Activated T-cell treated with anti-CD3 and anti-CD28 coated beads, Interleukin-2, amount 50 U/mL, for 72 hours (primary cell): ENCODE measurements at regions not wholly inside any gene's neighbourhood (a gene's known extent, or its start where the extent isn't known, plus 50 kb on each side); places are given as distances from the start of the nearest gene placed in this dataset.

Experiments used
- ATAC-seq, 2 donors: fragments of 150-1000 bp; cut with Tn5 transposase; replicated peaks in 1 of 2; 2 replicates each; pipeline ENCODE4 v1.10.0; 2021; ENCODE audit warnings: moderate library complexity in 2 of 2, mild to moderate bottlenecking in 1 of 2
- DNase-seq, 2 donors: peaks; one replicate each; pipeline ENCODE4 v3.0.0; 2021 to 2022; ENCODE audit warnings: mixed read lengths in 1 of 2
- H3K27ac Mint-ChIP-seq: one replicate; pipeline ENCODE4 v1.8.0; 2022; ENCODE audit warnings: mild to moderate bottlenecking, moderate library complexity, mixed read lengths
- H3K27me3 Mint-ChIP-seq: one replicate; pipeline ENCODE4 v1.8.0; 2022; ENCODE audit warnings: low read depth, mixed read lengths
- H3K36me3 Mint-ChIP-seq, 2 donors: one replicate each; pipeline ENCODE4 v1.8.0; 2022; ENCODE audit warnings: mixed read lengths in 2 of 2, mild to moderate bottlenecking in 1 of 2; ENCODE audit not compliant: insufficient read depth in 2 of 2
- H3K4me1 Mint-ChIP-seq: one replicate; pipeline ENCODE4 v1.8.0; 2022; ENCODE audit warnings: low read depth, mixed read lengths
- H3K4me3 Mint-ChIP-seq, 2 donors: one replicate each; pipeline ENCODE4 v1.8.0; 2022; ENCODE audit warnings: mild to moderate bottlenecking in 2 of 2, mixed read lengths in 2 of 2, moderate library complexity in 2 of 2
- H3K9me3 Mint-ChIP-seq, 2 donors: one replicate each; pipeline ENCODE4 v1.8.0; 2022; ENCODE audit warnings: mixed read lengths in 2 of 2

- H3K9me3 Mint-ChIP-seq, result peaks cover 4 to 6% of the 10 kb centered on the region in 2 donors
- no peak overlapping the region for H3K4me3 Mint-ChIP-seq
- no peaks in the 10 kb centered on the region for H3K36me3 Mint-ChIP-seq
- ATAC-seq, result no peak
- H3K27ac Mint-ChIP-seq, result no peak overlapping the region
- no peak for DNase-seq
- H3K4me1 Mint-ChIP-seq, result no peaks in the 10 kb centered on the region
- no peaks in the 10 kb centered on the region for H3K27me3 Mint-ChIP-seq
Observed at GRCh38 chr14:87323191-87323590, 669.8 kb downstream of the GALC start.

- Mint-ChIP-seq H3K9me3 (peaks cover 4 to 7% of the 10 kb centered on the region in 2 donors), H3K27ac (no peak overlapping the region), H3K27me3 (no peaks in the 10 kb centered on the region), H3K36me3 (no peaks in the 10 kb centered on the region), H3K4me1 (no peaks in the 10 kb centered on the region), H3K4me3 (no peak overlapping the region)
- DNase-seq, result no peak
- no peak for ATAC-seq
Observed at GRCh38 chr14:87321548-87321947, 671.4 kb downstream of the GALC start.

GRCh38 chr14:87312894-87313205, 680.1 kb downstream of the GALC start:
- no peaks in the 10 kb centered on the region for H3K36me3 Mint-ChIP-seq
- DNase-seq (no peak), ATAC-seq (no peak)
- no peak overlapping the region for H3K27ac Mint-ChIP-seq
- H3K27me3 Mint-ChIP-seq, result no peaks in the 10 kb centered on the region
- H3K4me3 Mint-ChIP-seq, result no peak overlapping the region
- H3K4me1 Mint-ChIP-seq, result no peaks in the 10 kb centered on the region
- H3K9me3 Mint-ChIP-seq, result peaks cover 9% of the 10 kb centered on the region in 2 donors

GRCh38 chr14:87312169-87312893, 680.7 kb downstream of the GALC start:
- Mint-ChIP-seq H3K27ac (no peak overlapping the region), H3K4me1 (no peaks in the 10 kb centered on the region), H3K27me3 (no peaks in the 10 kb centered on the region), H3K4me3 (no peak overlapping the region), H3K36me3 (no peaks in the 10 kb centered on the region), H3K9me3 (peaks cover 9% of the 10 kb centered on the region in 2 donors)
- ATAC-seq (no peak), DNase-seq (no peak)

GRCh38 chr14:87309557-87309956, 683.4 kb downstream of the GALC start:
- Mint-ChIP-seq H3K4me3 (no peak overlapping the region), H3K36me3 (no peaks in the 10 kb centered on the region), H3K9me3 (peaks cover 14% of the 10 kb centered on the region in 2 donors), H3K27me3 (no peaks in the 10 kb centered on the region), H3K27ac (no peak overlapping the region), H3K4me1 (no peaks in the 10 kb centered on the region)
- DNase-seq, result no peak
- no peak for ATAC-seq

GRCh38 chr14:87306409-87307168, 686.4 kb downstream of the GALC start:
- ATAC-seq (no peak), DNase-seq (no peak)
- Mint-ChIP-seq H3K27me3 (no peaks in the 10 kb centered on the region), H3K4me1 (no peaks in the 10 kb centered on the region), H3K4me3 (no peak overlapping the region), H3K36me3 (no peaks in the 10 kb centered on the region), H3K27ac (no peak overlapping the region), H3K9me3 (peaks cover 13% of the 10 kb centered on the region in 2 donors)

GRCh38 chr14:87305345-87305744, 687.6 kb downstream of the GALC start:
- DNase-seq, result no peak
- H3K4me1 Mint-ChIP-seq, result no peaks in the 10 kb centered on the region
- no peaks in the 10 kb centered on the region for H3K36me3 Mint-ChIP-seq
- H3K27me3 Mint-ChIP-seq, result no peaks in the 10 kb centered on the region
- H3K4me3 Mint-ChIP-seq, result no peak overlapping the region
- ATAC-seq, result no peak
- H3K27ac Mint-ChIP-seq, result no peak overlapping the region
- H3K9me3 Mint-ChIP-seq, result peaks cover 10 to 11% of the 10 kb centered on the region in 2 donors

- H3K4me1 Mint-ChIP-seq, result no peaks in the 10 kb centered on the region
- ATAC-seq (no peak), DNase-seq (no peak)
- H3K36me3 Mint-ChIP-seq, result no peaks in the 10 kb centered on the region
- H3K27me3 Mint-ChIP-seq, result no peaks in the 10 kb centered on the region
- H3K4me3 Mint-ChIP-seq, result no peak overlapping the region
- no peak overlapping the region for H3K27ac Mint-ChIP-seq
- peaks cover 11% of the 10 kb centered on the region in 2 donors for H3K9me3 Mint-ChIP-seq
Observed at GRCh38 chr14:87304404-87304803, 688.6 kb downstream of the GALC start.

- H3K27ac Mint-ChIP-seq, result no peak overlapping the region
- H3K4me3 Mint-ChIP-seq, result no peak overlapping the region
- ATAC-seq (no peak), DNase-seq (no peak)
- no peaks in the 10 kb centered on the region for H3K4me1 Mint-ChIP-seq
- H3K36me3 Mint-ChIP-seq, result peaks cover 0 to under 1% of the 10 kb centered on the region in 2 donors
- peaks cover 4 to 11% of the 10 kb centered on the region in 2 donors for H3K9me3 Mint-ChIP-seq
- H3K27me3 Mint-ChIP-seq, result no peaks in the 10 kb centered on the region
Observed at GRCh38 chr14:87286826-87287225, 706.2 kb downstream of the GALC start.

- Mint-ChIP-seq H3K9me3 (peaks cover 6 to 10% of the 10 kb centered on the region in 2 donors), H3K27ac (no peak overlapping the region), H3K36me3 (no peaks in the 10 kb centered on the region), H3K27me3 (no peaks in the 10 kb centered on the region), H3K4me3 (no peak overlapping the region), H3K4me1 (no peaks in the 10 kb centered on the region)
- no peak for ATAC-seq
- no peak for DNase-seq
Observed at GRCh38 chr14:87286191-87286590, 706.8 kb downstream of the GALC start.

- DNase-seq (no peak), ATAC-seq (no peak)
- peaks cover 6 to 8% of the 10 kb centered on the region in 2 donors for H3K9me3 Mint-ChIP-seq
- no peak overlapping the region for H3K4me3 Mint-ChIP-seq
- H3K4me1 Mint-ChIP-seq, result no peaks in the 10 kb centered on the region
- no peaks in the 10 kb centered on the region for H3K27me3 Mint-ChIP-seq
- H3K27ac Mint-ChIP-seq, result no peak overlapping the region
- no peaks in the 10 kb centered on the region for H3K36me3 Mint-ChIP-seq
Observed at GRCh38 chr14:87285506-87285905, 707.5 kb downstream of the GALC start.

GRCh38 chr14:87283547-87283946, 709.4 kb downstream of the GALC start:
- no peaks in the 10 kb centered on the region for H3K4me1 Mint-ChIP-seq
- H3K36me3 Mint-ChIP-seq, result no peaks in the 10 kb centered on the region
- no peak overlapping the region for H3K27ac Mint-ChIP-seq
- no peaks in the 10 kb centered on the region for H3K27me3 Mint-ChIP-seq
- no peak overlapping the region for H3K4me3 Mint-ChIP-seq
- ATAC-seq (no peak), DNase-seq (no peak)
- H3K9me3 Mint-ChIP-seq, result peaks cover 3 to 6% of the 10 kb centered on the region in 2 donors

GRCh38 chr14:87282266-87282665, 710.7 kb downstream of the GALC start:
- Mint-ChIP-seq H3K27me3 (no peaks in the 10 kb centered on the region), H3K27ac (no peak overlapping the region), H3K4me3 (no peak overlapping the region), H3K36me3 (no peaks in the 10 kb centered on the region), H3K4me1 (no peaks in the 10 kb centered on the region), H3K9me3 (peaks cover 3 to 6% of the 10 kb centered on the region in 2 donors)
- ATAC-seq (no peak), DNase-seq (no peak)

- Mint-ChIP-seq H3K36me3 (no peaks in the 10 kb centered on the region), H3K4me3 (no peak overlapping the region)
- ATAC-seq, result no peak
Observed at GRCh38 chr14:87278415-87278814, 714.6 kb downstream of the GALC start.

More at GRCh38 chr14:87278415-87278814, 714.6 kb downstream of the GALC start:
- Mint-ChIP-seq H3K27me3 (no peaks in the 10 kb centered on the region), H3K4me1 (no peaks in the 10 kb centered on the region), H3K9me3 (peaks cover 7 to 8% of the 10 kb centered on the region in 2 donors), H3K27ac (no peak overlapping the region)
- no peak for DNase-seq
